IMR-90 (cell line): ENCODE measurements at regions not wholly inside any gene's neighbourhood (a gene's known extent, or its start where the extent isn't known, plus 50 kb on each side); places are given as distances from the start of the nearest gene placed in this dataset.

Experiments
- ATAC-seq: fragments of 200-7000 bp; cut with Tn5 transposase; 2 replicates; pipeline ENCODE4 v1.9.1; 2020; ENCODE audit warnings: low read depth, mild to moderate bottlenecking, moderate library complexity
- BruUV-seq: library from RNA; stranded (reverse); fragments of 400-500 nt; replicated peaks from 2 replicates; lab custom pipeline; 2021; lab: Mats Ljungman, UMichigan
- CTCF ChIA-PET: fragments of 300-600 bp; formaldehyde crosslinking; extraction: SDS; loops from one replicate; lab custom pipeline; 2021; ENCODE audit warnings: antibody characterized with exemption; lab: Yijun Ruan, JAX
- POLR2A ChIA-PET: fragments of 300-600 bp; sonication (Branson Sonifier 250); formaldehyde crosslinking; loops from one replicate; lab custom pipeline; 2022; ENCODE audit warnings: antibody characterized with exemption; ENCODE audit not compliant: unreplicated experiment; lab: Charles Lee
- DNase-seq: peaks from one replicate; pipeline ENCODE4 v3.0.0; 2013
- H2AFZ ChIP-seq: replicated peaks from 2 replicates; pipeline ENCODE3; 2013; ENCODE audit warnings: low read length, mild to moderate bottlenecking; ENCODE audit not compliant: poor library complexity
- H2AK5ac ChIP-seq: 2 replicates; pipeline ENCODE4 v1.6.1; 2013; ENCODE audit warnings: low read depth, low read length, inconsistent platforms
- H2AK9ac ChIP-seq: replicated peaks from 2 replicates; pipeline ENCODE3; 2013; ENCODE audit warnings: mild to moderate bottlenecking, low read depth, low read length, moderate library complexity; ENCODE audit not compliant: poor library complexity
- H2BK120ac ChIP-seq: 2 replicates; pipeline ENCODE4 v1.6.1; 2013; ENCODE audit warnings: low read depth, low read length, inconsistent platforms
- H2BK15ac ChIP-seq: 3 replicates; pipeline ENCODE4 v1.6.1; 2013; ENCODE audit warnings: low read depth, low read length, inconsistent platforms
- H2BK20ac ChIP-seq: 2 replicates; pipeline ENCODE4 v1.6.1; 2013; ENCODE audit warnings: low read depth, mild to moderate bottlenecking, inconsistent platforms, low read length, moderate library complexity
- H2BK5ac ChIP-seq: 2 replicates; pipeline ENCODE4 v1.6.1; 2013; ENCODE audit warnings: mild to moderate bottlenecking, low read depth, low read length, inconsistent platforms; ENCODE audit not compliant: poor library complexity, severe bottlenecking
- H3K14ac ChIP-seq: replicated peaks from 2 replicates; pipeline ENCODE4 v1.6.1; 2013; ENCODE audit warnings: low read depth, low read length, inconsistent platforms
- H3K18ac ChIP-seq: 2 replicates; pipeline ENCODE4 v1.6.1; 2013; ENCODE audit warnings: low read depth, low read length, control low read depth
- H3K23ac ChIP-seq: 2 replicates; pipeline ENCODE4 v1.6.1; 2013; ENCODE audit warnings: low read depth, low read length, inconsistent platforms
- H3K27ac ChIP-seq: 2 replicates; pipeline ENCODE4 v1.5.1; 2013; ENCODE audit warnings: mild to moderate bottlenecking, control low read depth, low read length; ENCODE audit not compliant: insufficient read depth
- H3K27me3 ChIP-seq: 2 replicates; pipeline ENCODE4 v1.6.1; 2013; ENCODE audit warnings: low read length; ENCODE audit not compliant: control insufficient read depth, insufficient read depth
- H3K36me3 ChIP-seq: 2 replicates; pipeline ENCODE4 v1.6.1; 2013; ENCODE audit warnings: low read length, mixed read lengths; ENCODE audit not compliant: control insufficient read depth, insufficient read depth
- H3K4ac ChIP-seq: 2 replicates; pipeline ENCODE4 v1.6.1; 2013; ENCODE audit warnings: low read depth, low read length, inconsistent platforms
- H3K4me1 ChIP-seq: 2 replicates; pipeline ENCODE4 v1.6.1; 2013; ENCODE audit warnings: low read length, mixed read lengths; ENCODE audit not compliant: control insufficient read depth, insufficient read depth
- H3K4me2 ChIP-seq: 2 replicates; pipeline ENCODE4 v1.6.1; 2013; ENCODE audit warnings: low read depth, mild to moderate bottlenecking, control low read depth, low read length, moderate library complexity
- H3K4me3 ChIP-seq: 2 replicates; pipeline ENCODE4 v1.5.1; 2013; ENCODE audit warnings: low read depth, mild to moderate bottlenecking, control low read depth, low read length, moderate library complexity; ENCODE audit not compliant: insufficient read depth
- H3K56ac ChIP-seq: 2 replicates; pipeline ENCODE4 v1.6.1; 2013; ENCODE audit warnings: low read length, inconsistent platforms; ENCODE audit not compliant: insufficient read depth; ENCODE audit errors: extremely low read depth
- H3K79me1 ChIP-seq, 2 experiments: 2 replicates each; pipeline ENCODE4 v1.6.1; 2013; ENCODE audit warnings: low read length in 2 of 2, inconsistent platforms in 1 of 2, low read depth in 1 of 2
- H3K9ac ChIP-seq: 2 replicates; pipeline ENCODE4 v1.6.1; 2013; ENCODE audit warnings: low read depth, low read length, control low read depth
- H3K9me1 ChIP-seq: 2 replicates; pipeline ENCODE4 v1.6.1; 2013; ENCODE audit warnings: low read length, inconsistent platforms; ENCODE audit not compliant: insufficient read depth
- H3K9me3 ChIP-seq: 2 replicates; pipeline ENCODE4 v1.6.1; 2013; ENCODE audit warnings: low read length; ENCODE audit not compliant: control insufficient read depth, insufficient read depth
- H4K20me1 ChIP-seq: 2 replicates; pipeline ENCODE4 v1.6.1; 2013; ENCODE audit warnings: low read length, inconsistent platforms; ENCODE audit not compliant: insufficient read depth
- H4K5ac ChIP-seq: 2 replicates; pipeline ENCODE4 v1.6.1; 2013; ENCODE audit warnings: mild to moderate bottlenecking, low read depth, low read length, control low read depth
- H4K8ac ChIP-seq, 2 experiments: 2 replicates each; pipeline ENCODE4 v1.6.1; 2013; ENCODE audit warnings: low read depth in 2 of 2, low read length in 2 of 2, control low read depth in 1 of 2, inconsistent platforms in 1 of 2
- H4K91ac ChIP-seq: 2 replicates; pipeline ENCODE4 v1.6.1; 2013; ENCODE audit warnings: low read depth, low read length, inconsistent platforms; ENCODE audit not compliant: insufficient read depth
- BHLHE40 ChIP-seq: fragments of 150-350 bp; IDR thresholded peaks from 2 replicates; pipeline ENCODE4 v1.6.1; 2016; ENCODE audit warnings: mild to moderate bottlenecking, low read depth, low read length
- CEBPB ChIP-seq: IDR thresholded peaks from 2 replicates; pipeline ENCODE4 v1.6.1; 2012; ENCODE audit warnings: low read depth, low read length, improper control_type of control experiment
- CHD1 ChIP-seq: IDR thresholded peaks from 2 replicates; pipeline ENCODE4 v1.6.1; 2012; ENCODE audit warnings: low read depth, low read length, improper control_type of control experiment
- FOS ChIP-seq: fragments of 150-350 bp; IDR thresholded peaks from 2 replicates; pipeline ENCODE4 v1.6.1; 2016; ENCODE audit warnings: low read depth, low read length
- MAFK ChIP-seq: IDR thresholded peaks from 2 replicates; pipeline ENCODE4 v1.6.1; 2012; ENCODE audit warnings: low read depth, low read length, improper control_type of control experiment
- MAZ ChIP-seq: IDR thresholded peaks from 2 replicates; pipeline ENCODE4 v1.6.1; 2012; ENCODE audit warnings: low read depth, mild to moderate bottlenecking, low read length, improper control_type of control experiment, moderate library complexity, borderline replicate concordance
- MXI1 ChIP-seq: IDR thresholded peaks from 2 replicates; pipeline ENCODE4 v1.6.1; 2012; ENCODE audit warnings: low read depth, mild to moderate bottlenecking, low read length, moderate library complexity, borderline replicate concordance
- NFE2L2 ChIP-seq: fragments of 150-350 bp; IDR thresholded peaks from 2 replicates; pipeline ENCODE4 v1.6.1; 2016; ENCODE audit warnings: low read depth, mild to moderate bottlenecking, low read length
- RAD21 ChIP-seq: IDR thresholded peaks from 2 replicates; pipeline ENCODE4 v1.6.1; 2012; ENCODE audit warnings: low read length, improper control_type of control experiment
- RFX5 ChIP-seq: IDR thresholded peaks from 2 replicates; pipeline ENCODE4 v1.8.0; 2012; ENCODE audit warnings: low read depth, mild to moderate bottlenecking, low read length, moderate library complexity
- SMC3 ChIP-seq: fragments of 150-350 bp; IDR thresholded peaks from 2 replicates; pipeline ENCODE4 v1.6.1; 2016; ENCODE audit warnings: low read depth, mild to moderate bottlenecking, antibody characterized with exemption, low read length, moderate library complexity
- WGBS, 2 experiments: methylation state at CpG; one replicate each; pipeline versions ENCODE4 v1.1.5 to v1.1.7; 2013; ENCODE audit warnings: missing lambda C conversion rate in 2 of 2; ENCODE audit not compliant: insufficient read length in 1 of 2; ENCODE audit errors: extremely low coverage in 2 of 2; 5-methylcytosine and 5-hydroxymethylcytosine counted together
- dilution Hi-C: fragments of 300-500 bp; cut with HindIII; formaldehyde crosslinking; loops from one replicate; pipeline ENCODE4 v1.14.3; 2018; ENCODE audit warnings: low sequenced_read_pairs; ENCODE audit not compliant: unreplicated experiment
- in situ Hi-C: fragments of 300-500 bp; cut with MboI; formaldehyde crosslinking; loops from 3 replicates; pipeline ENCODE4 v1.14.3; 2019; ENCODE audit warnings: low sequenced_read_pairs, inconsistent platforms, mixed read lengths
- intact Hi-C: fragments of 100-400 bp; cut with micrococcal nuclease; formaldehyde crosslinking; loops from 2 replicates; pipeline ENCODE4 v1.10.0; 2022
- TF ChIP-seq, protein P1 (sequence below): fragments of 150-350 bp; IDR thresholded peaks from 2 replicates; pipeline ENCODE4 v1.6.1; 2017; ENCODE audit warnings: mild to moderate bottlenecking, antibody characterized with exemption, low read length, low read depth
- TF ChIP-seq, protein P2 (sequence below): fragments of 150-350 bp; IDR thresholded peaks from 2 replicates; pipeline ENCODE4 v1.6.1; 2016; ENCODE audit warnings: low read depth, mild to moderate bottlenecking, low read length, moderate library complexity, borderline replicate concordance

DNA sequence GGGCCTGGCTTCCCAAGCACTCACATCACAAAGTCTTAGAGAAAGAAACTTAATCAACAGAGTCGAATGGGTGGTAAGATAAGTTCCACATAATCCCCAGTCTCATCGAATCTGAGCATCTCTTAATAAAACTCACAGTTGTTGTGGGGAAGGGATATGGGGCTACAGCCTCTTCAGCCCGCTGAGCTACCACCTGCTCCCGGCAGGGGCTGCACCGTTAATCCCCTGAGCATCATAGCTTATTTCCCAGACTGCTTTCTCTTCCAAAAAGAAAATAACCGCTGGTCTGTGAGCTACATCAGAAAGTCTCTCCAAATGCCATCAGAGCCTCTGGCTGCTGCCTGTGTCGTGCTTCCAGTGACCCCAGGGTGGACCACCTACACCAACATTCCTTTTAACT is 139.4 kb upstream of the CELF4 start:
- no peak overlapping the region for H3K4me2 ChIP-seq
- no peak overlapping the region for H4K5ac ChIP-seq
- no peaks in the 10 kb centered on the region for H4K20me1 ChIP-seq
- POLR2A ChIA-PET: no interaction called here
- no peak overlapping the region for H3K27ac ChIP-seq
- H3K4ac ChIP-seq: no peak overlapping the region
- H3K79me1 ChIP-seq: no peaks in the 10 kb centered on the region
- no peak overlapping the region for H2BK20ac ChIP-seq
- H2BK120ac ChIP-seq: no peak overlapping the region
- BruUV-seq: no TSS peak
- H2BK15ac ChIP-seq: no peak overlapping the region
- no peaks in the 10 kb centered on the region for H3K27me3 ChIP-seq
- no peak overlapping the region for H2AFZ ChIP-seq
- WGBS, 2 experiments: 47% methylated on average over 2 of the region's 7 CpGs; no CpG with 5 or more reads in 1 of the 2 experiments
- no peak overlapping the region for H3K14ac ChIP-seq
- TF ChIP-seq, protein P1, sequence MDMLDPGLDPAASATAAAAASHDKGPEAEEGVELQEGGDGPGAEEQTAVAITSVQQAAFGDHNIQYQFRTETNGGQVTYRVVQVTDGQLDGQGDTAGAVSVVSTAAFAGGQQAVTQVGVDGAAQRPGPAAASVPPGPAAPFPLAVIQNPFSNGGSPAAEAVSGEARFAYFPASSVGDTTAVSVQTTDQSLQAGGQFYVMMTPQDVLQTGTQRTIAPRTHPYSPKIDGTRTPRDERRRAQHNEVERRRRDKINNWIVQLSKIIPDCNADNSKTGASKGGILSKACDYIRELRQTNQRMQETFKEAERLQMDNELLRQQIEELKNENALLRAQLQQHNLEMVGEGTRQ: no peak
- TF ChIP-seq NFE2L2 (no peak), RFX5 (no peak), MAZ (no peak), SMC3 (no peak), CEBPB (no peak), BHLHE40 (no peak), CHD1 (no peak), MXI1 (no peak), FOS (no peak), MAFK (no peak), RAD21 (no peak)
- TF ChIP-seq, protein P2, sequence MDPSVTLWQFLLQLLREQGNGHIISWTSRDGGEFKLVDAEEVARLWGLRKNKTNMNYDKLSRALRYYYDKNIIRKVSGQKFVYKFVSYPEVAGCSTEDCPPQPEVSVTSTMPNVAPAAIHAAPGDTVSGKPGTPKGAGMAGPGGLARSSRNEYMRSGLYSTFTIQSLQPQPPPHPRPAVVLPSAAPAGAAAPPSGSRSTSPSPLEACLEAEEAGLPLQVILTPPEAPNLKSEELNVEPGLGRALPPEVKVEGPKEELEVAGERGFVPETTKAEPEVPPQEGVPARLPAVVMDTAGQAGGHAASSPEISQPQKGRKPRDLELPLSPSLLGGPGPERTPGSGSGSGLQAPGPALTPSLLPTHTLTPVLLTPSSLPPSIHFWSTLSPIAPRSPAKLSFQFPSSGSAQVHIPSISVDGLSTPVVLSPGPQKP: no peak
- no peak for DNase-seq
- no peaks in the 10 kb centered on the region for H3K4me1 ChIP-seq
- no peak overlapping the region for H2AK9ac ChIP-seq
- H3K9me3 ChIP-seq: peaks cover 13% of the 10 kb centered on the region
- in situ Hi-C loops (no loop called here), dilution Hi-C loops (no loop called here), intact Hi-C loops (no loop called here)
- CTCF ChIA-PET: no interaction called here
- no peak overlapping the region for H4K8ac ChIP-seq
- H3K18ac ChIP-seq: no peak overlapping the region
- no peak overlapping the region for H2AK5ac ChIP-seq
- no peak overlapping the region for H4K91ac ChIP-seq
- no peak overlapping the region for H3K9ac ChIP-seq
- H3K4me3 ChIP-seq: no peak overlapping the region
- no peak for ATAC-seq
- no peak overlapping the region for H2BK5ac ChIP-seq
- H3K36me3 ChIP-seq: no peaks in the 10 kb centered on the region
- no peak overlapping the region for H3K56ac ChIP-seq
- H3K23ac ChIP-seq: no peak overlapping the region
- H3K9me1 ChIP-seq: no peaks in the 10 kb centered on the region
